ENCODE measurements at regions not wholly inside any gene's neighbourhood (a gene's known extent, or its start where the extent isn't known, plus 50 kb on each side); places are given as distances from the start of the nearest gene placed in this dataset.

GRCh38 chr18:26763446-26764110 is 101.9 kb downstream of the AQP4 start:
- TF ChIP-seq, protein P1, sequence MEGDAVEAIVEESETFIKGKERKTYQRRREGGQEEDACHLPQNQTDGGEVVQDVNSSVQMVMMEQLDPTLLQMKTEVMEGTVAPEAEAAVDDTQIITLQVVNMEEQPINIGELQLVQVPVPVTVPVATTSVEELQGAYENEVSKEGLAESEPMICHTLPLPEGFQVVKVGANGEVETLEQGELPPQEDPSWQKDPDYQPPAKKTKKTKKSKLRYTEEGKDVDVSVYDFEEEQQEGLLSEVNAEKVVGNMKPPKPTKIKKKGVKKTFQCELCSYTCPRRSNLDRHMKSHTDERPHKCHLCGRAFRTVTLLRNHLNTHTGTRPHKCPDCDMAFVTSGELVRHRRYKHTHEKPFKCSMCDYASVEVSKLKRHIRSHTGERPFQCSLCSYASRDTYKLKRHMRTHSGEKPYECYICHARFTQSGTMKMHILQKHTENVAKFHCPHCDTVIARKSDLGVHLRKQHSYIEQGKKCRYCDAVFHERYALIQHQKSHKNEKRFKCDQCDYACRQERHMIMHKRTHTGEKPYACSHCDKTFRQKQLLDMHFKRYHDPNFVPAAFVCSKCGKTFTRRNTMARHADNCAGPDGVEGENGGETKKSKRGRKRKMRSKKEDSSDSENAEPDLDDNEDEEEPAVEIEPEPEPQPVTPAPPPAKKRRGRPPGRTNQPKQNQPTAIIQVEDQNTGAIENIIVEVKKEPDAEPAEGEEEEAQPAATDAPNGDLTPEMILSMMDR (IDR thresholded peaks at IDR 0.05), result no peak
- TF ChIP-seq POLR2A (IDR thresholded peaks at IDR 0.05), result no peak
- no peak for TF ChIP-seq POLR2AphosphoS5 (IDR thresholded peaks at IDR 0.05)

All from prostate gland (tissue), 2 donors.